SKM-1 (cell line): ENCODE measurements at regions not wholly inside any gene's neighbourhood (a gene's known extent, or its start where the extent isn't known, plus 50 kb on each side); places are given as distances from the start of the nearest gene placed in this dataset.

Source experiments
- DNase-seq: peaks from one replicate; lab custom pipeline; 2025; ENCODE audit not compliant: unreplicated experiment; lab: John Stamatoyannopoulos, UW

DNA sequence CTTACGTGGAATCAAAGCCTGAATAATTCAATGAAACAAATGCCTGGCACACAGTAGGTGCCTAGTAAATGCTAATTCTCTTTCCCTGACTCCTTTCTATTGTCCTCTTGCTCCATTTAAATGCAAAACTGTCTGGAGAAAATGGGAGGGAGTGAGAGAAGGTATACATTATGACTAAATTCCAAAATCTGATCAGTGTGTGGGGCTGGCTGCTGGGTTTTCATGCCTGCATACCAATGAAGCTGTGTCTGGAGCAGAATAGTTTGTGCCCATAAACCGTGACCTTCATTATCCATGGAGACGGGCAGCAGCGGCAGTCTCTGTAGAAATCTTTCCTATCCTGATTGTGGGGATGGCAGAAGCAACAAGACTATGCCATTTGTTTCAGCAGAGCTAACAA is 223.4 kb upstream of the ZBED5 start:
- DNase-seq = no peak

DNA sequence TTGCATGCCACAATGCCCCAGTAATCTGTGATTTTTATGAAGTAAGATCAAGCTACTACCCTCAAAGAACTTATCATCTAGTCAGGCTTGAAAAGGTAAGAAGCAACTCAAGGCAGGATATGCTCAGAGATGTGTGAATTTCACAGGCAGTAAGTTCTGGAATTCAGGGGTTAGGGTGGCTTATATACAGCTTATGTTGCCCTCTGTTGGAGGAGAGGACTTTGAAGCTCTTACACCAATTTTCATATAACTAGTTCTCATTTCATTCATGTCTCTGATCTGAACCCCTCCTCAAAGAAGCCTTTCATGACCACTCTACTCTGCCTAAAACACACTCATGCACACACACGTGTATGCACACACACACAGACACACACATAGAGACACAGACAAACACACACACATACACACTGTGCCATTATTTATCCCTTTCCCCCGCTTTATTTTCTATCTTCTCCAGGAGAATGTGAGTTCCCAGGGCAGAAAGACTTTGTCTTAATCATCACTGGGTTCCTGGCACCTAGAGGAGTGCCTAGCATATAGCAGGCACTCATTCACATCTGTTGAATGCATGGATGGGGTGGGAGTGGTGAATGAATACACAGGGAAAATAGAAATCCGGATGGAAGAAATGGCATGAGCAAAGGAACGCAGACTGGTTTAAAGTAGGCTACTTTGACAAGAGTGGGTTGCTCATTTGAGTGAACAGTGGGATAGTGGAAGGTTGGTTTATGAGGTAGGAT is 220.7 kb upstream of the ZBED5 start:
- no peak for DNase-seq

- DNase-seq = no peak
Observed at GRCh38 chr11:11077898-11078297, 220.0 kb upstream of the ZBED5 start.

DNA sequence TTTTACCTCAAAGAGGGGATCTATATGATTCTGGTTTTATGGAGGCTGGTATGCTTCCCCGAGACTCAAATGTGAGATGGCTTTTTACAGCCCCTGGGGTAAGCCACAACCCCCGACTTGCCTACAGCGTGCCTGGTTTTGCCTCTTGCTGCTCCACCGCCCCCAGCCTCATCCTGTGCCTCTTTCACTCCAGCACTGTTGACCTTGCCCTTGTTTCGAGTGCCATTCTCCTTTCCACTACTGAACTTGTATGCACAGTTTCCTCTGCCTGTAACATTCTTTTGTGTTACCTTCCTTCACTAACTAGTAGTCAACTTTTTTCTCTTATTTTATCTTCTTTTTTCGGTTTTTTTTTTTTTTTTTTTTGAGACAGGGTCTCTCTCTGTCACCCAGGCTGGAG is 219.0 kb upstream of the ZBED5 start:
- no peak for DNase-seq

DNA sequence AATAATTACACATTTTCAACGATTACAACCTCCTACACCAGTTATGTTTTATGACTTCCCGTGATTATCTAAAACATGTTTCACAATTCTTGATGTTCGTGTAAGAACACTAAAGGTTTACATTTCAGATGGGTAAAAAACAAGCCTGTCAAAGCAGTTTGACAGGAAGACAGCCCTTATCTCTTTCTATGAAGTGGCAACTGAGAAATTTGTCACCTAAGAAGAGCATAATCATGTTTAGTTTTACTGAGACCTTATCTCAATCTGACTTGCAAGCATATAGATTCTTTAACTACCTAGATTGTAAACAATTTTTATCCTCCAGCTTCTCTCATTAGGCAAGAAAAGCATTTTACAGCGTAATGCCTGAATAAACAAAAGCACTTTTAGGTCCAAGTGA is 218.4 kb upstream of the ZBED5 start:
- no peak for DNase-seq

GRCh38 chr11:11075515-11076171 is 217.8 kb upstream of the ZBED5 start:
- no peak for DNase-seq

- no peak for DNase-seq
Observed at GRCh38 chr11:11074686-11075335, 217.0 kb upstream of the ZBED5 start.

GRCh38 chr11:11073996-11074395 is 216.1 kb upstream of the ZBED5 start:
- DNase-seq = no peak

DNA sequence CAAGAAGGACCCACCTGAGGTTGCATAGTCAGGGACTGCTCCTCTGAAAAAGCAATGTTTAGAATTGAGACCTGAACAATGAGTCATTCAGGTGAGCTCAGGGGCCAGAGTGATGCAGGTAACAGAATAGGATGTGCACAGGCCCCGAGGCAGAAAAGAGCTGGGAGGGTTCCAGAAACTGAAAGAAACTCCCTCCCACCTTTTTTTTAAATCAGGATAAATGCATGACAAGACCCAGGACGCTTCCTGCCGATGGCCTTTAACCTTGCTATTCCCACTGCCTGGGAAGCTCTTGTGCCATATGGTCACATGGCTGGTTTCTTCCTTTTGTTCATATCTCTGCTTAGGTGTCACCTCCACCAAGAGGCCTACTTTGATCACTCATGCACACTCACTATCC is 214.2 kb upstream of the ZBED5 start:
- no peak for DNase-seq

DNA sequence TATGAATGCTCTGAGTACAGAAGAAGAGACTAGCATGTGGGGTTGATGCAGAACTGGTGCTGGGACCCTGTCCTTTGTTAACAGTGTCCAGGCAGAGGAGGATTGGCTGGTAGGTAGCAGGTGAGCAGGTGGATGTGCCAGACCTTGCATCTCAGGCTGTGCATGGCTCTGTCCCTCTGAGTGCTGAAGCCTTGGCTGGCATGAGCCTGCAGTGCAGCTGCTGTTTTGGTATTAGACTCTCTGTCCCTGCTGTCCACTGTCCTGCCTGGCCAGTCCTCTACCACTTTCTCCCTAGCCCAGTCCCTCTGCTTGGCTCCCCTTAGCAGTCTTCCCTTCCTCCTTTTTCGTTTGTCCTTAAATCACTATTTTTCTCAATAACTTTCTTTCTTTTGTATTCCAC is 213.6 kb upstream of the ZBED5 start:
- no peak for DNase-seq

- no peak for DNase-seq
Observed at GRCh38 chr11:11070976-11071375, 213.1 kb upstream of the ZBED5 start.

DNA sequence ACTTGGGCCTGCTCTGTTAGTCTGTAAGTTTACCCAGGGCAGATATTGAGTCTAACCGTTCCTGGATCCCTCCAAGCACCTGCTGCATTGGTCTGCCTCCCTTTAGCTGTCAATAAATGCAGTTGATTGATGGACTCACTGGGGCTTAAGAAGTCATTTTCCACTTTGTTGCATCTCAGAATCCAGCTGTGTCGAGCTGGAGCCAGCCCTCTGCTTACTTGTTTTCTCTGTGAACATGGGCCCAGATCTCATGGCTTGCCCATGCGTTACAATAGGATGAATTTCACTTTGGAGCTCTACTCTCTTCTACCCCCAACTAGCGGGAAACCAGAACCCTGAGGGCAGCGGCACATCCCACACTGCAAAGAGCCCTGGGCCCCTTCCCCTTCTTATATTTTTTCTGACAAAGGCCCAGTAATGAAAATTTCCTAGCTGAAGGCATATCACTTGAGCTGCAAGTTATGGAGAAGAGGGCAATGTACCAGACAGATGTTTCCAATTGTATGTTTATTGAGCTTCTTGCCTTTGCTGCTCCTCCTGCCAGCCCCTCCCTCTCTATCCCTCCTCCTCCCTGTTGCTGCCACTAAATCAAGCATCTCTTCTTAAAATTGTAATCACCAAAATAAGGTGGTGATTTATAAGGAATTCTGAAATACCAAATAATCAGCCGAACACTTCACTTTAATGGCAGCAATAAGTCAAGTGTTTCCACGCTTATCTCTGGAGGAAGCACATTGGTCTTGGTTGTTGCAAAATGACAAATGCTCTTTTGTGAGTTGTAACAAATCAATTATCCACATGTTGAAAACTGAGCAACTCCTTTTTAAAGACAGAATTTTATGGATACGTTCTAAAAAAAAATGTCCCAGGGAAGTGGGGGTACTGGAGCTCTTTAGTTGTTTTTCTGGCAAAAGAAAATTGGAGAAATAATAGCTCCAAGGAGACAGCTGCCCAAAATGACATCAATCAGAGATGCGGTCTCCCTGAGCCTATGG is 212.3 kb upstream of the ZBED5 start:
- no peak for DNase-seq

GRCh38 chr11:11068113-11068512 is 210.3 kb upstream of the ZBED5 start:
- no peak for DNase-seq

- DNase-seq = no peak
Observed at GRCh38 chr11:11065396-11065795, 207.5 kb upstream of the ZBED5 start.

DNA sequence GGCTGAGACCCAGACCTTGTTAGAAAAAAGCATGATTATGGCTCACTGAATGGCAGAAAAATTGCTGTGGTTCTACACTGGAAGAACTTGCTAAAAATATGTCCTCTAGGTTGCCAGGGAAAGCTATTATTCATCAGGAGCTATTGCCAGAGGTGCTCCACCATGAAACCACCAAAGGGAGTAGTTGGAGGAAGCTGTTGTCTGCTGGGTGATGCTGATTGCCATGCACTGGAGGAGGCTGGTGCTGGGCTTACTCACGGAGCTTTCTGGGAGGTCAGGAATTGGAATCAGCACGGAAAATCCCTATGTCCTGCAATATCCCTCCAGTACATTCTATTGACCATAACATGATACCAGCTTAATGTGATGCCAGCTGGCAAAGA is 199.6 kb upstream of the ZBED5 start:
- DNase-seq = no peak

GRCh38 chr11:11056749-11057471 is 199.1 kb upstream of the ZBED5 start:
- DNase-seq = no peak

DNA sequence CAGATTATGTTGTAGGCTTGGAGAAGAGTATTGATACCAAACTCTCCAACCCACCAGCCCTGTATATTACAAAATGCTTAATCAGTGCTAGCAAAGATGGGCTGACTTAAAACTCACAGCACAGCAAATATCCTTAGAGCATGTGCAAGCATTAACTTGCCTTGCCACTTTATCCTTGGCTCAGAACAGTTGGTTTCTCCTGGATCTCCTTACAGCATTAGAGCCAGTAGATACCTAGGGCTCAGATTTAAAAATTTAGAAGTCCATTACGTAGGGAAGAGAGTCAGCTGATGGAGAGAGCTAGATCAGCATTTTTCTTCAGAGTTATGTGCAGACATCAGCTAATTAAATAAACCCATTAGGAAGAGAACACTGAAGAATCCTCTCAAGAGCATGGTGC is 198.5 kb upstream of the ZBED5 start:
- no peak for DNase-seq

GRCh38 chr11:11047851-11048610 is 190.2 kb upstream of the ZBED5 start:
- DNase-seq = no peak

GRCh38 chr11:11046781-11047180 is 188.9 kb upstream of the ZBED5 start:
- no peak for DNase-seq
